HCT116 (cell line): ENCODE measurements at regions not wholly inside any gene's neighbourhood (a gene's known extent, or its start where the extent isn't known, plus 50 kb on each side); places are given as distances from the start of the nearest gene placed in this dataset.

ENCODE experiments used
- ATAC-seq: fragments of 200-7000 bp; cut with Tn5 transposase; 2 replicates; pipeline ENCODE4 v1.9.1; 2020; ENCODE audit warnings: mild to moderate bottlenecking, moderate library complexity
- BruUV-seq: library from RNA; stranded (reverse); fragments of 400-500 nt; replicated peaks from 2 replicates; lab custom pipeline; 2021; lab: Mats Ljungman, UMichigan
- CTCF ChIA-PET: fragments of 300-600 bp; sonication (Branson Sonifier 250); formaldehyde crosslinking; loops from one replicate; lab custom pipeline; 2021; ENCODE audit warnings: antibody characterized with exemption; lab: Charles Lee
- POLR2A ChIA-PET: fragments of 300-600, 350-600 bp; sonication (Branson Sonifier 250); formaldehyde crosslinking; loops from one replicate; lab custom pipeline; 2021; ENCODE audit warnings: antibody characterized with exemption; lab: Charles Lee
- RAD21 ChIA-PET, 2 experiments: fragments of 300-600 bp; sonication (Branson Sonifier 250); formaldehyde crosslinking; loops; one replicate each; lab custom pipeline; 2023; ENCODE audit warnings: low total read pairs in 2 of 2; ENCODE audit not compliant: uncharacterized antibody in 2 of 2, unreplicated experiment in 2 of 2, low non-redundant PET in 1 of 2; lab: Charles Lee
- DNase-seq: peaks from one replicate; pipeline ENCODE4 v3.0.0-alpha.2; 2010; ENCODE audit warnings: low read depth, low spot score
- H2AFZ ChIP-seq: fragments of 200-600 bp; shearing (Covaris generic), sonication (generic); 2 replicates; pipeline ENCODE4 v1.6.1; 2017; ENCODE audit warnings: low read depth, mixed run types, mixed read lengths, antibody characterized with exemption, low read length; ENCODE audit not compliant: poor library complexity, severe bottlenecking
- H3K27ac ChIP-seq: 2 replicates; pipeline ENCODE4 v1.5.1; 2012; ENCODE audit warnings: low read depth, low read length
- H3K27me3 ChIP-seq: fragments of 200-600 bp; sonication (generic); 2 replicates; pipeline ENCODE4 v1.6.1; 2016; ENCODE audit warnings: mixed run types, low read length, mixed read lengths; ENCODE audit not compliant: insufficient read depth
- H3K36me3 ChIP-seq, 2 experiments: fragments of 200-500 bp in 1 of 2; fragments of 200-600 bp in 1 of 2; sonication (Bioruptor generic) in 1 of 2; sonication (generic) in 1 of 2; 2 replicates each; pipeline versions ENCODE4 v1.5.1 to v1.6.1; 2014 to 2016; ENCODE audit warnings: low read length in 2 of 2, inconsistent platforms in 1 of 2, mixed read lengths in 1 of 2, mixed run types in 1 of 2; ENCODE audit not compliant: insufficient read depth in 2 of 2, control insufficient read depth in 1 of 2
- H3K4me1 ChIP-seq, 2 experiments: fragments of 200-600 bp in 1 of 2; sonication (generic) in 1 of 2; 2 replicates each; pipeline versions ENCODE4 v1.5.1 to v1.6.1; 2012 to 2017; ENCODE audit warnings: low read length in 2 of 2, inconsistent platforms in 1 of 2, mild to moderate bottlenecking in 1 of 2, mixed read lengths in 1 of 2, mixed run types in 1 of 2, moderate library complexity in 1 of 2; ENCODE audit not compliant: insufficient read depth in 2 of 2, control insufficient read depth in 1 of 2
- H3K4me2 ChIP-seq: fragments of 200-600 bp; sonication (generic); 2 replicates; pipeline ENCODE4 v1.6.1; 2017; ENCODE audit warnings: mixed run types, low read length, mixed read lengths
- H3K4me3 ChIP-seq, 2 experiments: fragments of 200-600 bp in 1 of 2; sonication (generic) in 1 of 2; replicated peaks in 1 of 2; 2 replicates each; pipeline ENCODE4 v1.5.1; 2011 to 2016; ENCODE audit warnings: low read length in 2 of 2, control low read depth in 1 of 2, low read depth in 1 of 2, mild to moderate bottlenecking in 1 of 2, mixed read lengths in 1 of 2, mixed run types in 1 of 2
- H3K79me2 ChIP-seq: fragments of 200-600 bp; sonication (generic); 2 replicates; pipeline ENCODE4 v1.6.1; 2017; ENCODE audit warnings: mild to moderate bottlenecking, mixed run types, low read length, moderate library complexity, mixed read lengths; ENCODE audit not compliant: insufficient read depth
- H3K9ac ChIP-seq: fragments of 200-600 bp; sonication (generic); 2 replicates; pipeline ENCODE4 v1.6.1; 2016; ENCODE audit warnings: low read length, mixed read lengths
- H3K9me2 ChIP-seq: fragments of 200-600 bp; sonication (generic), shearing (Covaris generic); 2 replicates; pipeline ENCODE4 v1.6.1; 2017; ENCODE audit warnings: mixed run types, mild to moderate bottlenecking, moderate library complexity; ENCODE audit not compliant: insufficient read depth
- H3K9me3 ChIP-seq, 2 experiments: fragments of 200-500 bp in 1 of 2; fragments of 200-600 bp in 1 of 2; sonication (Bioruptor generic) in 1 of 2; sonication (generic) in 1 of 2; 2 replicates each; pipeline ENCODE4 v1.6.1; 2014 to 2017; ENCODE audit warnings: low read length in 2 of 2, mixed read lengths in 2 of 2, inconsistent platforms in 1 of 2, low read depth in 1 of 2, mild to moderate bottlenecking in 1 of 2, mixed run types in 1 of 2, moderate library complexity in 1 of 2; ENCODE audit not compliant: control insufficient read depth in 1 of 2, insufficient read depth in 1 of 2
- H4K20me1 ChIP-seq: fragments of 200-600 bp; sonication (generic), shearing (Covaris generic); 2 replicates; pipeline ENCODE4 v1.6.1; 2017; ENCODE audit warnings: mixed run types, mild to moderate bottlenecking, moderate library complexity; ENCODE audit not compliant: insufficient read depth
- ATF3 ChIP-seq: IDR thresholded peaks from 2 replicates; pipeline ENCODE4 v1.6.1; 2012
- CBX3 ChIP-seq: IDR thresholded peaks from 2 replicates; pipeline ENCODE4 v1.6.1; 2012; ENCODE audit warnings: low read depth
- CEBPB ChIP-seq: IDR thresholded peaks from 2 replicates; pipeline ENCODE4 v1.6.1; 2012; ENCODE audit warnings: low read depth
- CTCF ChIP-seq, 3 experiments: fragments of 200-600 bp in 1 of 3; sonication (generic) in 1 of 3; IDR thresholded peaks in 2 of 3; conservative IDR thresholded peaks in 1 of 3; 2 replicates each; pipeline ENCODE4 v1.5.1; 2012 to 2017; ENCODE audit warnings: low read depth in 2 of 3, low read length in 2 of 3, antibody characterized with exemption in 1 of 3, borderline replicate concordance in 1 of 3, control low read depth in 1 of 3, mild to moderate bottlenecking in 1 of 3, mixed read lengths in 1 of 3, mixed run types in 1 of 3, moderate library complexity in 1 of 3; ENCODE audit not compliant: insufficient read depth in 1 of 3
- EGR1 ChIP-seq: IDR thresholded peaks from 2 replicates; pipeline ENCODE4 v1.6.1; 2012; ENCODE audit warnings: low read depth
- ELF1 ChIP-seq: IDR thresholded peaks from 2 replicates; pipeline ENCODE4 v1.6.1; 2012; ENCODE audit warnings: low read depth, borderline replicate concordance
- EZH2phosphoT487 ChIP-seq: fragments of 200-600 bp; IDR thresholded peaks from 2 replicates; pipeline ENCODE4 v1.6.1; 2018; ENCODE audit warnings: antibody characterized with exemption, borderline replicate concordance
- FOSL1 ChIP-seq: IDR thresholded peaks from 2 replicates; pipeline ENCODE4 v1.6.1; 2012; ENCODE audit warnings: low read depth
- JUND ChIP-seq: IDR thresholded peaks from 2 replicates; pipeline ENCODE4 v1.6.1; 2012
- MAX ChIP-seq: IDR thresholded peaks from 2 replicates; pipeline ENCODE4 v1.6.1; 2012
- POLR2A ChIP-seq: IDR thresholded peaks from 2 replicates; pipeline ENCODE4 v1.7.0; 2011; ENCODE audit warnings: borderline replicate concordance; ENCODE audit not compliant: insufficient read depth, insufficient read length; ENCODE audit errors: extremely low read depth
- RAD21 ChIP-seq: IDR thresholded peaks from 2 replicates; pipeline ENCODE4 v1.6.1; 2012; ENCODE audit warnings: low read depth, mild to moderate bottlenecking
- REST ChIP-seq: IDR thresholded peaks from 2 replicates; pipeline ENCODE4 v1.6.1; 2012; ENCODE audit warnings: low read depth
- SP1 ChIP-seq: IDR thresholded peaks from 2 replicates; pipeline ENCODE4 v1.6.1; 2012; ENCODE audit warnings: low read depth
- SRF ChIP-seq: IDR thresholded peaks from 2 replicates; pipeline ENCODE4 v1.6.1; 2012; ENCODE audit warnings: low read depth
- TCF7L2 ChIP-seq: IDR thresholded peaks from 2 replicates; pipeline ENCODE4 v1.7.0; 2011; ENCODE audit warnings: borderline replicate concordance, inconsistent platforms; ENCODE audit not compliant: insufficient read depth, insufficient read length; ENCODE audit errors: extremely low read depth
- YY1 ChIP-seq: IDR thresholded peaks from 2 replicates; pipeline ENCODE4 v1.6.1; 2011; ENCODE audit warnings: low read length, low read depth, moderate library complexity, mild to moderate bottlenecking; ENCODE audit not compliant: insufficient replicate concordance; ENCODE audit errors: extremely low read depth
- ZBTB33 ChIP-seq: IDR thresholded peaks from 2 replicates; pipeline ENCODE4 v1.6.1; 2011; ENCODE audit warnings: mild to moderate bottlenecking, low read length, moderate library complexity; ENCODE audit not compliant: insufficient replicate concordance; ENCODE audit errors: extremely low read depth
- ZFX ChIP-seq: fragments of 450-650 bp; IDR thresholded peaks from 2 replicates; pipeline ENCODE4 v1.6.1; 2017
- ZNF274 ChIP-seq: fragments of 200-500 bp; sonication (Bioruptor generic); IDR thresholded peaks from 2 replicates; pipeline ENCODE4 v1.6.1; 2014; ENCODE audit warnings: mild to moderate bottlenecking, low read depth, low read length, inconsistent platforms
- intact Hi-C: fragments of 100-400 bp; cut with micrococcal nuclease; formaldehyde crosslinking; loops from 2 replicates; pipeline ENCODE4 v1.10.0; 2022

- ATAC-seq (no peak), DNase-seq (no peak)
- RAD21 ChIA-PET, result no interaction called here
- H3K4me1 ChIP-seq, result no peaks in the 10 kb centered on the region
- CTCF ChIA-PET, result no interaction called here
- intact Hi-C loops, result no loop called here
- H3K4me3 ChIP-seq, result no peak overlapping the region
- no peaks in the 10 kb centered on the region for H3K27me3 ChIP-seq
- no peak overlapping the region for H3K27ac ChIP-seq
- BruUV-seq, result no TSS peak
- no peak overlapping the region for H3K9ac ChIP-seq
- TF ChIP-seq EGR1, result no peak
- TF ChIP-seq ZNF274, result no peak
- no peak for TF ChIP-seq CTCF (IDR thresholded peaks at IDR 0.05 in 2 of 3, conservative IDR thresholded peaks at IDR 0.05 in 1 of 3; ENCODE audit: borderline replicate concordance in 1 of 3, insufficient read depth in 1 of 3, low read depth in 2 of 3, low read length in 2 of 3)
- no peak for TF ChIP-seq FOSL1
- no peak for TF ChIP-seq CEBPB
- no peak for TF ChIP-seq POLR2A
- no peak for TF ChIP-seq YY1
- TF ChIP-seq JUND, result no peak
- no peak for TF ChIP-seq ATF3
- no peak for TF ChIP-seq SRF
- TF ChIP-seq CBX3, result no peak
- TF ChIP-seq REST, result no peak
- no peak for TF ChIP-seq TCF7L2
- TF ChIP-seq MAX, result no peak
- TF ChIP-seq ELF1, result no peak
- TF ChIP-seq SP1, result no peak
- TF ChIP-seq EZH2phosphoT487, result no peak
- no peak for TF ChIP-seq ZFX
- no peak for TF ChIP-seq ZBTB33
- no peak for TF ChIP-seq RAD21
- H3K79me2 ChIP-seq, result no peaks in the 10 kb centered on the region
- no peaks in the 10 kb centered on the region; a peak in 1 of 4 replicates for H3K9me3 ChIP-seq
- no peaks in the 10 kb centered on the region for H3K9me2 ChIP-seq
- H3K4me2 ChIP-seq, result no peak overlapping the region
- no peaks in the 10 kb centered on the region for H3K36me3 ChIP-seq
- H4K20me1 ChIP-seq, result no peaks in the 10 kb centered on the region
- POLR2A ChIA-PET, result no interaction called here
- no peak overlapping the region for H2AFZ ChIP-seq
Observed at GRCh38 chr3:116929505-116930222, 220.1 kb downstream of the TUSC7 start.
